Mammary epithelial cell (primary cell): ENCODE measurements at regions not wholly inside any gene's neighbourhood (a gene's known extent, or its start where the extent isn't known, plus 50 kb on each side); places are given as distances from the start of the nearest gene placed in this dataset.

ENCODE experiments used
- EZH2 ChIP-seq: IDR thresholded peaks from 2 replicates; pipeline ENCODE4 v1.6.1; 2012; ENCODE audit warnings: low read length, inconsistent platforms, borderline replicate concordance
- TF ChIP-seq, protein P1 (sequence below), 2 donors: IDR thresholded peaks in 1 of 2; conservative IDR thresholded peaks in 1 of 2; 2 replicates each; pipeline ENCODE4 v1.5.1; 2011 to 2012; ENCODE audit warnings: inconsistent platforms in 2 of 2, low read length in 2 of 2, mild to moderate bottlenecking in 2 of 2, control low read depth in 1 of 2, low read depth in 1 of 2; ENCODE audit not compliant: insufficient read depth in 1 of 2; ENCODE audit errors: extremely low read depth in 1 of 2

DNA sequence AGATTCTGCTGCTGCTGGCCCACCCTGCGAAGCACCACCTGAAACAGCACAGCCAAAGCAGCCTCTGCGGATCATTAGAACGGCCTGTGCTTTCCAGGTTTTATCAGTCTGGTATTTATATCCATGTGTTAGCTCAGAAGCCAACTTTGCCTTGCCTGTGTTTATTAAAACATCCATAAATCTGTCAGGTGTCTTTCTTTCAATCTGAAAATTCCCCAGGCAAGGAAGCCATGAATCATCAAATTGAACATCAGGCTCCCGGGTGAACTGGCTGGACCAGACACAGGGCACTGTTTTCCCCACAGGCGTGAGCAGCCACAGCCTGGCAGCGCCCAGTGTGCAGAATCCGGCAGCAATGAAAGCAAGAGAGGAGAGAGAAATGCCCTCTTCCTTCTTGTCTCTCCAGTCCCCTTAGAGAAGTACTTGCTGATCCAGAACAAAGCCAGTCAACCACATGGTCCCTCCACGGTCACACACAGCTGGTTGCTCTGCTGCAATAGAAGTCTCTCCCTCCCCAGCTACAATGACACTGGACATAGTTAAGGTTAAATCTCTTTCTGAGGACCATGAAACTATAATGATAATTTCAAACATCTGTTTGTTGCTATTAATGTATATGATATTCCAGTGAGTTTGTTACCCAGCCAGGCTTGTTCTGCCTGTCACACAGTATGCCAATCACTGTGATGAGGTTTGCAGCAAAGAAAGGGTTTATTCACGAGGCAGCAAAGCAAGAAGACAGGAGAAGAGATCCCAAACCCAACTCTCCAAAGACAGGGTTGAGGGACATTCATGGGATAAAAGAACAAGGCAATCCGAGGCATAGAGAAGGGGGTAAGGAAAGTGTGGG, 212.1 kb upstream of the FMN2 start:
- TF ChIP-seq, protein P1, sequence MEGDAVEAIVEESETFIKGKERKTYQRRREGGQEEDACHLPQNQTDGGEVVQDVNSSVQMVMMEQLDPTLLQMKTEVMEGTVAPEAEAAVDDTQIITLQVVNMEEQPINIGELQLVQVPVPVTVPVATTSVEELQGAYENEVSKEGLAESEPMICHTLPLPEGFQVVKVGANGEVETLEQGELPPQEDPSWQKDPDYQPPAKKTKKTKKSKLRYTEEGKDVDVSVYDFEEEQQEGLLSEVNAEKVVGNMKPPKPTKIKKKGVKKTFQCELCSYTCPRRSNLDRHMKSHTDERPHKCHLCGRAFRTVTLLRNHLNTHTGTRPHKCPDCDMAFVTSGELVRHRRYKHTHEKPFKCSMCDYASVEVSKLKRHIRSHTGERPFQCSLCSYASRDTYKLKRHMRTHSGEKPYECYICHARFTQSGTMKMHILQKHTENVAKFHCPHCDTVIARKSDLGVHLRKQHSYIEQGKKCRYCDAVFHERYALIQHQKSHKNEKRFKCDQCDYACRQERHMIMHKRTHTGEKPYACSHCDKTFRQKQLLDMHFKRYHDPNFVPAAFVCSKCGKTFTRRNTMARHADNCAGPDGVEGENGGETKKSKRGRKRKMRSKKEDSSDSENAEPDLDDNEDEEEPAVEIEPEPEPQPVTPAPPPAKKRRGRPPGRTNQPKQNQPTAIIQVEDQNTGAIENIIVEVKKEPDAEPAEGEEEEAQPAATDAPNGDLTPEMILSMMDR (conservative IDR thresholded peaks at IDR 0.05 in 1 of 2, IDR thresholded peaks at IDR 0.05 in 1 of 2; ENCODE audit: extremely low read depth in 1 of 2, insufficient read depth in 1 of 2, low read depth in 1 of 2, low read length in 2 of 2) = no peak
- no peak for TF ChIP-seq EZH2
